Mesodermal cell (in vitro differentiated cells): ENCODE measurements at regions not wholly inside any gene's neighbourhood (a gene's known extent, or its start where the extent isn't known, plus 50 kb on each side); places are given as distances from the start of the nearest gene placed in this dataset.

Source experiments
- H3K27ac ChIP-seq: 2 replicates; pipeline ENCODE4 v1.7.0; 2013; ENCODE audit warnings: mild to moderate bottlenecking, low read depth, low read length, moderate library complexity; ENCODE audit not compliant: severe bottlenecking
- H3K36me3 ChIP-seq: 2 replicates; pipeline ENCODE4 v1.7.1; 2013; ENCODE audit warnings: mild to moderate bottlenecking, low read length, moderate library complexity; ENCODE audit not compliant: control insufficient read depth, insufficient read depth
- H3K4me1 ChIP-seq: one replicate; pipeline ENCODE4 v1.7.1; 2013; ENCODE audit warnings: mild to moderate bottlenecking, low read length; ENCODE audit not compliant: insufficient read depth, control insufficient read depth, poor library complexity, severe bottlenecking
- H3K4me3 ChIP-seq: 2 replicates; pipeline ENCODE4 v1.7.0; 2013; ENCODE audit warnings: low read length, control low read depth, mild to moderate bottlenecking; ENCODE audit not compliant: insufficient read depth, poor library complexity, severe bottlenecking; ENCODE audit errors: extremely low read depth
- H3K9me3 ChIP-seq: 2 replicates; pipeline ENCODE4 v1.7.1; 2013; ENCODE audit warnings: mild to moderate bottlenecking, low read length, moderate library complexity; ENCODE audit not compliant: control insufficient read depth
- WGBS, 2 experiments: methylation state at CpG; one replicate each; pipeline ENCODE4 v1.1.5; 2013; ENCODE audit warnings: missing lambda C conversion rate in 2 of 2; ENCODE audit not compliant: insufficient coverage in 2 of 2; 5-methylcytosine and 5-hydroxymethylcytosine counted together

- Histone ChIP-seq H3K27ac (peak overlapping the region; percentile 48), H3K9me3 (no peaks in the 10 kb centered on the region), H3K4me1 (peaks cover 19% of the 10 kb centered on the region), H3K4me3 (no peak overlapping the region), H3K36me3 (no peaks in the 10 kb centered on the region)
- 85 to 100% methylated on average over 1 to 2 of the region's 2 CpGs for WGBS, 2 experiments
Measured at GRCh38 chr5:89128092-89128491, 245.1 kb upstream of the MEF2C start.

GRCh38 chr5:89127191-89127590, 244.2 kb upstream of the MEF2C start:
- no peak overlapping the region for H3K4me3 ChIP-seq
- no peaks in the 10 kb centered on the region for H3K9me3 ChIP-seq
- H3K27ac ChIP-seq: no peak overlapping the region
- no CpG with 5 or more reads among the region's 3 CpGs for WGBS, 2 experiments
- H3K36me3 ChIP-seq: no peaks in the 10 kb centered on the region
- H3K4me1 ChIP-seq: peaks cover 19% of the 10 kb centered on the region

DNA sequence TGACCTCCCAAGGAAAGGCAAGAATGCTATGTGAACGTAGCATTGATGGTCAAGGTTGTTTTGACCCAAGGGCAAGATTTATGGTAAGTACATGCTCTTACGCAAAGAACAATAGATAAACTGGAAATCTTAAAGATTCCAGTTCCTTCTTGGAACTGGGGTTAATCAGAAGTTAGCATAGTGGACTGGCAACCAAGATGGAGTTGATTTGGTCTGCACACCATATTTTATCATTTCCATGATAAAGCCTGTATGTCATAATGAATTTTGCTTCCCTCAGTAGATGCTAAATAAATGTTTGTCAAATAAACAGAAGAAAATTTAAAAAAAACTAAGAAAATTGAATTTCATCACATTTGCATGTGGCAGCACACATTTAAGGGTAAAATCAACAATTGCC, 242.4 kb upstream of the MEF2C start:
- Histone ChIP-seq H3K4me3 (no peak overlapping the region), H3K9me3 (no peaks in the 10 kb centered on the region), H3K36me3 (no peaks in the 10 kb centered on the region), H3K4me1 (peaks cover 19% of the 10 kb centered on the region), H3K27ac (no peak overlapping the region)
- WGBS, 2 experiments: 100% methylated on average over 2 of the region's 2 CpGs

DNA sequence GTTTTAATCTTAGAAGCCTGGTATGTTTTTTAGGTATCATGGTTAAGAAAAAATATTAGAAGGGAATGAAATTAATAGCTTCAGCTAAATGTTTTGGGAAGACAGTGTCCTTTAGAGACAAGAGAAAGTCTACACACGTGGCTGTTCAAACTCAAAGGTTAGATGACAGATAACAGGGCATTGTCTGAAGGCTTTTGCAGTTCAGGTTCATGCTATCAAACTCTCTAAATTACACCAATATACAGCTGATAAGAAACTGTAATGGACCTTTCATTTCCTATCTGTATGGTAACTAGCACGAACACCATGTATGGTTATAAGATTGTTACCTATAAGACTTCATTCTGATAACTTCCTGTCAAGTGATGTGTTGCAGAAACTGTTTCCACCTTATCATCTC, 240.6 kb upstream of the MEF2C start:
- 80 to 100% methylated on average over 1 of the region's 2 CpGs for WGBS, 2 experiments
- H3K27ac ChIP-seq: no peak overlapping the region
- no peaks in the 10 kb centered on the region for H3K36me3 ChIP-seq
- no peaks in the 10 kb centered on the region for H3K9me3 ChIP-seq
- H3K4me1 ChIP-seq: peaks cover 14% of the 10 kb centered on the region
- no peak overlapping the region for H3K4me3 ChIP-seq

GRCh38 chr5:89120719-89121118, 237.7 kb upstream of the MEF2C start:
- Histone ChIP-seq H3K4me3 (no peak overlapping the region), H3K27ac (no peak overlapping the region), H3K4me1 (peaks cover 3% of the 10 kb centered on the region), H3K36me3 (no peaks in the 10 kb centered on the region), H3K9me3 (no peaks in the 10 kb centered on the region)
- WGBS, 2 experiments: 83 to 100% methylated on average over 1 of the region's 3 CpGs

DNA sequence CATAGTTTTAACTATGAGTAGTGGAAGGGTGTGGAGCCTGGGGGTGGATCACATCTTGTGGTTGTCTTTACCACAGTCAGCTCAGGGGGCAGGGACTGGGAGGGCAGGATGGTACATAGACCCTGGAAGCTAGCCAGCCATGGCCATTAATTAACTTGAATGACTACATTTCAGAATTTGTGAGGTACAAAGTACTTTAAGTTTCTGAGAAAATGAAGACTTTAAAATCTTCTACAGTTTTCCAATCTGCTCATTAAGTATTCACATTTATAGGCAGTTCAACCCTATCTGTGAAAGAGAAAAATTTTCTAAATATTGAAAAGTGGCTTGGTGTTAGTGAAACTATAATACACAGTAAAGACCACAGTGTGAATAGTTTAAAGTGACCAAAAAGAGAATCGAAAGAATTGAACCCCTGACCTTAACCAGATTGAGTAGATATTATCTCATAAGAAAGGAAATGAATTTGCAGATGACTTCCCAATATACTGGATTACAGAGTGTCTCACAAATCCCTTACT, 234.2 kb upstream of the MEF2C start:
- no CpG with 5 or more reads among the region's 1 CpG for WGBS, 2 experiments
- Histone ChIP-seq H3K4me3 (no peak overlapping the region), H3K4me1 (peaks cover 3% of the 10 kb centered on the region), H3K9me3 (no peaks in the 10 kb centered on the region), H3K36me3 (no peaks in the 10 kb centered on the region), H3K27ac (no peak overlapping the region)

DNA sequence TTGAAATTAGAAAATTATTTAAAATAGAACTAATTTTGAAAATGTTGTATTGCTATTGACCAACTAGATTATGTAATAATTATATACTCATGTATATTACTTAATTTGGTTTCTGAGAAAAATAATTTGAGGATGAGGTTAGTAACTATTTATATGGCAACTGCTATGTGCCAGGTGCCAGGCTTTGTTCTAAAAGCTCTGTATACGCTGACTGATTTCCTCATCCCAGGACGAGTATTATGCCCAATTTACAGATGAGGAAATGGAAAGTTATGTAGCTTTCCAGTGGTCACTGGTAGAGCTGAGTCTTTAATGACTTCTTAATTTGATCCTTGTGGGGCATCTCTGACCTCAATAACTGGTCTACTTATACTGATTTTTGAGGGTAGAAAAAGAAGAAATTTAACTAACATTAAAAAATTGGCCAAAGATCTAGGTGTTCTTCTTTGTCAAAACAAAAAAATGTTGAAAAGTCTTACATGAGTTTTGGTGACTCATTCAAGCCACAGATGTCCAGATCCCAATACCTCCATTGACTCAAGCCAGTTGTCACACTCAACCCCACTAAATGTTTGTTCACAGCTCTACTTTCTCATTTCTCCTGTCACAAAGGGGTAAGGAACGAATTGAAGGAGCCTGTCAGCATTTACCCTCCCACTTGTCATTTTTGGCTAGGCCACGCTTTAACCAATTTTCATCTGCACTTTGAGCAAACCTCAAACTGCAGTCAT, 228.1 kb upstream of the MEF2C start:
- Histone ChIP-seq H3K4me1 (no peaks in the 10 kb centered on the region), H3K4me3 (no peak overlapping the region), H3K36me3 (no peaks in the 10 kb centered on the region), H3K9me3 (no peaks in the 10 kb centered on the region), H3K27ac (no peak overlapping the region)
- 80 to 88% methylated on average over 3 of the region's 4 CpGs for WGBS, 2 experiments

DNA sequence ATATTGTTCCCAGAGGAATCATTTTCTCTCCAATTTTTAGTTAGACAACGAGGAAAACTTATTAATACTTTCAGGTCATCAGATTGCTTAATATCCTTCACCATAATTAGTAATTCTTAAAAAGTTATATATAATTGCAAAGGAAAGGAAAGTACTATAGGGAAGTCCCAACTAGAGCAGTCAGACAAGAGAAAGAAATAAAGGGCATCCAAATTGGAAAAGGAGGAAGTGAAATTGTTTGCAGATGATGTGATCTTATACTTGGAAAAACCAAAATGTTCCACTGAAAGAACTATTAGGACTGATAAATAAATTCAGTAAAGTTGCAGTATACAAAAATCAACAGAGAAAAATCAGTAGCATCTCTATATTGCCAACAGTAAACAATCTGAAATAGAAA, 223.5 kb upstream of the MEF2C start:
- Histone ChIP-seq H3K9me3 (no peaks in the 10 kb centered on the region), H3K4me1 (peaks cover 8% of the 10 kb centered on the region), H3K27ac (no peak overlapping the region), H3K36me3 (no peaks in the 10 kb centered on the region), H3K4me3 (no peak overlapping the region)
- WGBS, 2 experiments: 100% methylated on average over 1 of the region's 1 CpG; no CpG with 5 or more reads in 1 of the 2 experiments

DNA sequence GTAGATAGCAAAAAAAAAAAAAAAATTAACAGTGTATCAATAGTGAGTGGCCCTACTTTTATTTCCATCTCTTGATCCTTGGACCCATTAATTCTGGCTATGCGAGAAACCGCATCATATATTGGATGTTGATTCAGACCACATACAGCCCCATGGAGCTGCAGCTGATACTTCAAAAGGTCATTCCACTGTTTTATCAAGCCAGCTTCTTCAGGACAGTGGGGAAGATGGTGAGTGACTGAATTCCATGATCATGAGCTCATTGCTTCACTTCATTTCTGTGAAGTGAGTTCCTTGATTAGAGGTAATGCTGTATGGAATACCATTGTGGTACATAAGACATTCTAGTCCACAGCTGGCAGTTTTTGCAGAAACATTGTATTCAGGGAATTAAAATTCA, 222.9 kb upstream of the MEF2C start:
- Histone ChIP-seq H3K4me1 (peaks cover 8% of the 10 kb centered on the region), H3K36me3 (no peaks in the 10 kb centered on the region), H3K27ac (no peak overlapping the region), H3K9me3 (no peaks in the 10 kb centered on the region), H3K4me3 (no peak overlapping the region)
- 94 to 100% methylated on average over 2 of the region's 2 CpGs for WGBS, 2 experiments

- peaks cover 8% of the 10 kb centered on the region for H3K4me1 ChIP-seq
- no peak overlapping the region for H3K4me3 ChIP-seq
- H3K27ac ChIP-seq: no peak overlapping the region
- H3K9me3 ChIP-seq: no peaks in the 10 kb centered on the region
- H3K36me3 ChIP-seq: no peaks in the 10 kb centered on the region
- no CpG with 5 or more reads among the region's 1 CpG for WGBS, 2 experiments
Measured at GRCh38 chr5:89105171-89105695, 222.2 kb upstream of the MEF2C start.

DNA sequence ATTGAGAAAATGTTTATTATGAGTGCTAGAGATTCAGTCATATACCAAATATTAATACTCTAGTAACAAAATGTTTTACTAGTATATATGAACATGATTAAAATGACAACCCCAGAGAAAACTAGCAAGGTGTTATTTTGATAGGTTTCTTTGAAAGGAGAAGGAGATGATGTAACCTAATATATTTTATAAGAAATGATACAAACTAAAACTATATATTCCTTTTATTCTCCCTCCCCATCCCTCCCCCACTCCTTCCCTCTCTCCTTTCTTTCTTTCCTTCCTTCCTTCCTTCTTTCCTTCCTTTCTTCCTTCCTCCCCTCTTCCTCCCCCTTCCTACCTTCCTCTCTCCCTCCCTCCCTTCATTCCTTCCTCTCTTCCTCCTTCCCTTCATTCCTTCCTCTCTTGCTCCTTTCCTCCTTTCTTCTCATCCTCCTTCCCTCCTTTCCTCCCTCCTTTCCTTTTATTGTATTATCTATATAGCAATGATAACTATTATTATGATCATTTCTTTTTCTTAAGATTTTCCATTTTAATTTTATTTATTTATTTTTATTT, 215.3 kb upstream of the MEF2C start:
- Histone ChIP-seq H3K36me3 (no peaks in the 10 kb centered on the region), H3K4me3 (no peak overlapping the region), H3K9me3 (no peaks in the 10 kb centered on the region), H3K27ac (no peak overlapping the region), H3K4me1 (no peaks in the 10 kb centered on the region)
